ENCODE measurements at regions not wholly inside any gene's neighbourhood (a gene's known extent, or its start where the extent isn't known, plus 50 kb on each side); places are given as distances from the start of the nearest gene placed in this dataset.

GRCh38 chr11:45725776-45726492 lies 60.5 kb upstream of the CHST1 start:
- CTCF ChIA-PET, result interaction anchor here (0.6 to 1.7 kb wide), 2 partner anchors 22 to 45 kb away, joined by 3 to 4 read pairs; no protein-coding TSS in a partner anchor
- POLR2A ChIA-PET, result no interaction called here
- Histone ChIP-seq H3K9me3 (ENCODE audit: control insufficient read depth, insufficient read depth, low read depth, low read length) (no peaks in the 10 kb centered on the region), H3K27ac (ENCODE audit: extremely low read depth, low read depth, low read length) (no peak overlapping the region), H3K36me3 (ENCODE audit: control insufficient read depth in 2 of 2, insufficient read depth in 1 of 2, low read length in 2 of 2) (no peaks in the 10 kb centered on the region), H3K4me3 (ENCODE audit: low read depth, low read length) (no peak overlapping the region), H3K4me1 (ENCODE audit: control insufficient read depth, insufficient read depth, low read length) (no peaks in the 10 kb centered on the region)
- TF ChIP-seq SP2 (tag by site-specific recombination; IDR thresholded peaks at IDR 0.05), result no peak
- TF ChIP-seq ZXDB (tag by site-specific recombination; IDR thresholded peaks at IDR 0.05), result no peak
- TF ChIP-seq ZNF223 (tag by site-specific recombination; IDR thresholded peaks at IDR 0.05), result no peak
- no peak for TF ChIP-seq ZNF558 (tag by site-specific recombination; IDR thresholded peaks at IDR 0.05)
- TF ChIP-seq ZNF701 (tag by site-specific recombination; IDR thresholded peaks at IDR 0.05), result no peak

GRCh38 chr11:45725121-45725520 lies 59.7 kb upstream of the CHST1 start:
- Histone ChIP-seq H3K9me3 (ENCODE audit: control insufficient read depth, insufficient read depth, low read depth, low read length) (no peaks in the 10 kb centered on the region), H3K4me1 (ENCODE audit: control insufficient read depth, insufficient read depth, low read length) (no peaks in the 10 kb centered on the region), H3K27ac (ENCODE audit: extremely low read depth, low read depth, low read length) (no peak overlapping the region), H3K4me3 (ENCODE audit: low read depth, low read length) (no peak overlapping the region), H3K36me3 (ENCODE audit: control insufficient read depth in 2 of 2, insufficient read depth in 1 of 2, low read length in 2 of 2) (no peaks in the 10 kb centered on the region)
- TF ChIP-seq SETDB1 (IDR thresholded peaks at IDR 0.05; ENCODE audit: insufficient read length, low read length) (no peak), SP2 (tag by site-specific recombination; IDR thresholded peaks at IDR 0.05) (no peak), ZNF146 (tag by site-specific recombination; IDR thresholded peaks at IDR 0.05) (no peak)
- CTCF ChIA-PET, result interaction anchor here (1.7 kb wide), 1 partner anchor 46 kb away, joined by 4 read pairs; no protein-coding TSS in a partner anchor
- POLR2A ChIA-PET, result no interaction called here

- no peaks in the 10 kb centered on the region for H3K9me3 ChIP-seq (ENCODE audit: control insufficient read depth, insufficient read depth, low read depth, low read length)
- H3K27ac ChIP-seq (ENCODE audit: extremely low read depth, low read depth, low read length), result no peak overlapping the region
- ChIA-PET CTCF (interaction anchor here (0.5 to 0.7 kb wide), 2 partner anchors 353 to 380 kb away, joined by 3 to 4 read pairs; no protein-coding TSS in a partner anchor), POLR2A (no interaction called here)
- no peaks in the 10 kb centered on the region for H3K36me3 ChIP-seq (ENCODE audit: control insufficient read depth in 2 of 2, insufficient read depth in 1 of 2, low read length in 2 of 2)
- no peak overlapping the region for H3K4me3 ChIP-seq (ENCODE audit: low read depth, low read length)
- H3K4me1 ChIP-seq (ENCODE audit: control insufficient read depth, insufficient read depth, low read length), result no peaks in the 10 kb centered on the region
- TF ChIP-seq ZNF701 (tag by site-specific recombination; IDR thresholded peaks at IDR 0.05) (no peak), KLF1 (tag by site-specific recombination; IDR thresholded peaks at IDR 0.05) (peak; percentile 35), ZNF423 (tag by site-specific recombination; IDR thresholded peaks at IDR 0.05) (no peak)
These were observed 58.7 kb upstream of the CHST1 start for GRCh38 chr11:45724153-45724552.

- no peaks in the 10 kb centered on the region for H3K4me1 ChIP-seq (ENCODE audit: control insufficient read depth, insufficient read depth, low read length)
- no peak overlapping the region for H3K27ac ChIP-seq (ENCODE audit: extremely low read depth, low read depth, low read length)
- H3K36me3 ChIP-seq (ENCODE audit: control insufficient read depth in 2 of 2, insufficient read depth in 1 of 2, low read length in 2 of 2), result no peaks in the 10 kb centered on the region
- CTCF ChIA-PET, result interaction anchor here (0.7 to 1.1 kb wide), 2 partner anchors 48 to 352 kb away, joined by 3 to 4 read pairs; no protein-coding TSS in a partner anchor
- no peak overlapping the region for H3K4me3 ChIP-seq (ENCODE audit: low read depth, low read length)
- POLR2A ChIA-PET, result no interaction called here
- H3K9me3 ChIP-seq (ENCODE audit: control insufficient read depth, insufficient read depth, low read depth, low read length), result no peaks in the 10 kb centered on the region
- TF ChIP-seq ZNF433 (tag by site-specific recombination; IDR thresholded peaks at IDR 0.05; ENCODE audit: low read depth), result no peak
These were observed 58.0 kb upstream of the CHST1 start for GRCh38 chr11:45723397-45723796.

GRCh38 chr11:45722144-45722543 lies 56.7 kb upstream of the CHST1 start:
- no peak overlapping the region for H3K4me3 ChIP-seq (ENCODE audit: low read depth, low read length)
- CTCF ChIA-PET, result interaction anchor here (1.5 to 1.7 kb wide), 2 partner anchors 49 to 351 kb away, joined by 5 to 6 read pairs; no protein-coding TSS in a partner anchor
- H3K27ac ChIP-seq (ENCODE audit: extremely low read depth, low read depth, low read length), result no peak overlapping the region
- H3K4me1 ChIP-seq (ENCODE audit: control insufficient read depth, insufficient read depth, low read length), result no peaks in the 10 kb centered on the region
- POLR2A ChIA-PET, result no interaction called here
- TF ChIP-seq ZNF354C (tag by site-specific recombination; IDR thresholded peaks at IDR 0.05; ENCODE audit: borderline replicate concordance, low read depth) (no peak), ZNF24 (tag by site-specific recombination; IDR thresholded peaks at IDR 0.05) (no peak), HOXC10 (CRISPR knock-in tag; IDR thresholded peaks at IDR 0.05) (no peak), SCRT2 (tag by site-specific recombination; IDR thresholded peaks at IDR 0.05) (no peak), ZNF433 (tag by site-specific recombination; IDR thresholded peaks at IDR 0.05; ENCODE audit: low read depth) (no peak), SCRT1 (tag by site-specific recombination; IDR thresholded peaks at IDR 0.05; ENCODE audit: borderline replicate concordance) (no peak), ZNF416 (tag by site-specific recombination; IDR thresholded peaks at IDR 0.05) (no peak), CTCF (tag by site-specific recombination; IDR thresholded peaks at IDR 0.05) (no peak), ZNF350 (tag by site-specific recombination; IDR thresholded peaks at IDR 0.05) (no peak), KLF9 (tag by site-specific recombination; IDR thresholded peaks at IDR 0.05; ENCODE audit: low read depth) (no peak), ZNF112 (tag by site-specific recombination; IDR thresholded peaks at IDR 0.05) (no peak)
- H3K36me3 ChIP-seq (ENCODE audit: control insufficient read depth in 2 of 2, insufficient read depth in 1 of 2, low read length in 2 of 2), result no peaks in the 10 kb centered on the region
- H3K9me3 ChIP-seq (ENCODE audit: control insufficient read depth, insufficient read depth, low read depth, low read length), result no peaks in the 10 kb centered on the region

All from HEK293 (cell line).